B cell (primary cell): ENCODE measurements at regions not wholly inside any gene's neighbourhood (a gene's known extent, or its start where the extent isn't known, plus 50 kb on each side); places are given as distances from the start of the nearest gene placed in this dataset.

Source experiments
- CTCF ChIP-seq: fragments of 200-600 bp; IDR thresholded peaks from one replicate; pipeline ENCODE4 v1.8.0; 2022; ENCODE audit warnings: antibody characterized with exemption, mild to moderate bottlenecking
- EZH2 ChIP-seq: IDR thresholded peaks from 2 replicates; pipeline ENCODE4 v1.6.1; 2012; ENCODE audit warnings: borderline replicate concordance, low read depth, mild to moderate bottlenecking, moderate library complexity, low read length; ENCODE audit not compliant: insufficient read depth, poor library complexity, severe bottlenecking

GRCh38 chr10:29105516-29106215 lies 183.2 kb upstream of the LYZL1 start:
- TF ChIP-seq CTCF (no peak), EZH2 (no peak)
